ENCODE measurements at regions not wholly inside any gene's neighbourhood (a gene's known extent, or its start where the extent isn't known, plus 50 kb on each side); places are given as distances from the start of the nearest gene placed in this dataset.

GRCh38 chr6:153804755-153805330, 234.2 kb upstream of the OPRM1 start:
- Histone ChIP-seq H3K27ac (ENCODE audit: low read length) (no peak overlapping the region), H3K36me3 (ENCODE audit: control insufficient read depth in 2 of 2, extremely low read depth in 1 of 2, insufficient read depth in 1 of 2, low read length in 1 of 2) (no peaks in the 10 kb centered on the region), H3K4me1 (ENCODE audit: control insufficient read depth in 1 of 2, extremely low read depth in 1 of 2, insufficient read depth in 2 of 2, low read length in 2 of 2) (no peaks in the 10 kb centered on the region), H3K4me3 (ENCODE audit: control insufficient read depth in 1 of 2, extremely low read depth in 1 of 2, low read length in 1 of 2) (no peak overlapping the region), H3K9me3 (no peaks in the 10 kb centered on the region), H3K27me3 (replicated peaks in 1 of 2; ENCODE audit: control insufficient read depth in 2 of 2, extremely low read depth in 1 of 2, insufficient read depth in 2 of 2, low read length in 1 of 2) (no peaks in the 10 kb centered on the region)
- 77% methylated on average over 4 of the region's 5 CpGs for WGBS (ENCODE audit: insufficient coverage)
- ChIA-PET POLR2A (no interaction called here), CTCF (no interaction called here)
- Mint-ChIP-seq H3K36me3 (no peaks in the 10 kb centered on the region), H3K27ac (no peak overlapping the region), H3K4me1 (no peaks in the 10 kb centered on the region), H3K4me3 (no peak overlapping the region), H3K9me3 (no peaks in the 10 kb centered on the region), H3K27me3 (no peaks in the 10 kb centered on the region)
- ATAC-seq (replicated peaks in 1 of 4): no peak
- DNase-seq: no peak

- H3K4me3 Mint-ChIP-seq: no peak overlapping the region
- ChIA-PET POLR2A (no interaction called here), CTCF (no interaction called here)
- H3K4me1 Mint-ChIP-seq: no peaks in the 10 kb centered on the region
- no peak overlapping the region for H3K27ac Mint-ChIP-seq
- H3K4me1 ChIP-seq (ENCODE audit: control insufficient read depth in 1 of 2, extremely low read depth in 1 of 2, insufficient read depth in 2 of 2, low read length in 2 of 2): no peaks in the 10 kb centered on the region
- H3K4me3 ChIP-seq (ENCODE audit: control insufficient read depth in 1 of 2, extremely low read depth in 1 of 2, low read length in 1 of 2): no peak overlapping the region
- no peak overlapping the region for H3K27ac ChIP-seq (ENCODE audit: low read length)
- H3K9me3 ChIP-seq: no peaks in the 10 kb centered on the region
- no peak for ATAC-seq (replicated peaks in 1 of 4)
- peaks cover 0 to under 1% (median 0%) of the 10 kb centered on the region in 3 donors for H3K9me3 Mint-ChIP-seq
- DNase-seq: no peak
- no peaks in the 10 kb centered on the region for H3K36me3 ChIP-seq (ENCODE audit: control insufficient read depth in 2 of 2, extremely low read depth in 1 of 2, insufficient read depth in 1 of 2, low read length in 1 of 2)
- no peaks in the 10 kb centered on the region for H3K27me3 Mint-ChIP-seq
- H3K27me3 ChIP-seq (replicated peaks in 1 of 2; ENCODE audit: control insufficient read depth in 2 of 2, extremely low read depth in 1 of 2, insufficient read depth in 2 of 2, low read length in 1 of 2): no peaks in the 10 kb centered on the region
- no CpG with 5 or more reads among the region's 2 CpGs for WGBS (ENCODE audit: insufficient coverage)
- H3K36me3 Mint-ChIP-seq: no peaks in the 10 kb centered on the region
These were observed 237.1 kb upstream of the OPRM1 start for GRCh38 chr6:153801917-153802316.

- ChIA-PET CTCF (interaction anchor here in 1 of 2 donors (0.7 kb wide), 1 partner anchor 22 kb away, joined by 3 read pairs; no protein-coding TSS in a partner anchor), POLR2A (no interaction called here)
- no peak overlapping the region for H3K4me3 ChIP-seq (ENCODE audit: control insufficient read depth in 1 of 2, extremely low read depth in 1 of 2, low read length in 1 of 2)
- H3K27me3 Mint-ChIP-seq: no peaks in the 10 kb centered on the region
- H3K36me3 Mint-ChIP-seq: no peaks in the 10 kb centered on the region
- WGBS (ENCODE audit: insufficient coverage): no CpG with 5 or more reads among the region's 4 CpGs
- H3K4me1 ChIP-seq (ENCODE audit: control insufficient read depth in 1 of 2, extremely low read depth in 1 of 2, insufficient read depth in 2 of 2, low read length in 2 of 2): no peaks in the 10 kb centered on the region
- H3K4me3 Mint-ChIP-seq: no peak overlapping the region
- no peak overlapping the region for H3K27ac Mint-ChIP-seq
- H3K27ac ChIP-seq (ENCODE audit: low read length): no peak overlapping the region
- H3K9me3 Mint-ChIP-seq: peaks cover 0 to 3% (median 0%) of the 10 kb centered on the region in 3 donors
- DNase-seq (no peak), ATAC-seq (replicated peaks in 1 of 4) (no peak)
- H3K36me3 ChIP-seq (ENCODE audit: control insufficient read depth in 2 of 2, extremely low read depth in 1 of 2, insufficient read depth in 1 of 2, low read length in 1 of 2): no peaks in the 10 kb centered on the region
- no peaks in the 10 kb centered on the region for H3K27me3 ChIP-seq (replicated peaks in 1 of 2; ENCODE audit: control insufficient read depth in 2 of 2, extremely low read depth in 1 of 2, insufficient read depth in 2 of 2, low read length in 1 of 2)
- H3K4me1 Mint-ChIP-seq: no peaks in the 10 kb centered on the region
- H3K9me3 ChIP-seq: no peaks in the 10 kb centered on the region
These were observed 238.4 kb upstream of the OPRM1 start for GRCh38 chr6:153800580-153801188.

- Histone ChIP-seq H3K27me3 (replicated peaks in 1 of 2; ENCODE audit: control insufficient read depth in 2 of 2, extremely low read depth in 1 of 2, insufficient read depth in 2 of 2, low read length in 1 of 2) (no peaks in the 10 kb centered on the region), H3K27ac (ENCODE audit: low read length) (no peak overlapping the region), H3K4me3 (ENCODE audit: control insufficient read depth in 1 of 2, extremely low read depth in 1 of 2, low read length in 1 of 2) (no peak overlapping the region), H3K4me1 (ENCODE audit: control insufficient read depth in 1 of 2, extremely low read depth in 1 of 2, insufficient read depth in 2 of 2, low read length in 2 of 2) (no peaks in the 10 kb centered on the region), H3K36me3 (ENCODE audit: control insufficient read depth in 2 of 2, extremely low read depth in 1 of 2, insufficient read depth in 1 of 2, low read length in 1 of 2) (no peaks in the 10 kb centered on the region), H3K9me3 (no peaks in the 10 kb centered on the region)
- Mint-ChIP-seq H3K27ac (no peak overlapping the region), H3K4me3 (no peak overlapping the region), H3K9me3 (peaks cover 0 to 6% (median 3%) of the 10 kb centered on the region in 3 donors), H3K4me1 (no peaks in the 10 kb centered on the region), H3K36me3 (no peaks in the 10 kb centered on the region), H3K27me3 (no peaks in the 10 kb centered on the region)
- CTCF ChIA-PET: no interaction called here
- POLR2A ChIA-PET: no interaction called here
- DNase-seq (no peak), ATAC-seq (replicated peaks in 1 of 4) (no peak)
- WGBS (ENCODE audit: insufficient coverage): no CpG with 5 or more reads among the region's 1 CpG
These were observed 248.1 kb upstream of the OPRM1 start for GRCh38 chr6:153790876-153791473.

- no peak for ATAC-seq (replicated peaks in 1 of 4)
- Mint-ChIP-seq H3K4me3 (no peak overlapping the region), H3K4me1 (no peaks in the 10 kb centered on the region)
These were observed 249.0 kb upstream of the OPRM1 start for GRCh38 chr6:153790048-153790447.

GRCh38 chr6:153787341-153787606, 251.8 kb upstream of the OPRM1 start:
- DNase-seq (no peak), ATAC-seq (replicated peaks in 1 of 4) (no peak)
- Histone ChIP-seq H3K36me3 (ENCODE audit: control insufficient read depth in 2 of 2, extremely low read depth in 1 of 2, insufficient read depth in 1 of 2, low read length in 1 of 2) (no peaks in the 10 kb centered on the region), H3K27ac (ENCODE audit: low read length) (no peak overlapping the region), H3K4me3 (ENCODE audit: control insufficient read depth in 1 of 2, extremely low read depth in 1 of 2, low read length in 1 of 2) (no peak overlapping the region), H3K27me3 (replicated peaks in 1 of 2; ENCODE audit: control insufficient read depth in 2 of 2, extremely low read depth in 1 of 2, insufficient read depth in 2 of 2, low read length in 1 of 2) (no peaks in the 10 kb centered on the region), H3K9me3 (no peaks in the 10 kb centered on the region), H3K4me1 (ENCODE audit: control insufficient read depth in 1 of 2, extremely low read depth in 1 of 2, insufficient read depth in 2 of 2, low read length in 2 of 2) (no peaks in the 10 kb centered on the region)
- no peaks in the 10 kb centered on the region for H3K27me3 Mint-ChIP-seq
- H3K27ac Mint-ChIP-seq: no peak overlapping the region
- H3K4me1 Mint-ChIP-seq: no peaks in the 10 kb centered on the region
- no CpG with 5 or more reads among the region's 1 CpG for WGBS (ENCODE audit: insufficient coverage)
- H3K36me3 Mint-ChIP-seq: no peaks in the 10 kb centered on the region
- H3K9me3 Mint-ChIP-seq: peaks cover 0 to 16% (median 3%) of the 10 kb centered on the region in 3 donors
- H3K4me3 Mint-ChIP-seq: no peak overlapping the region
- POLR2A ChIA-PET: no interaction called here
- CTCF ChIA-PET: no interaction called here

More at GRCh38 chr6:153790048-153790447, 249.0 kb upstream of the OPRM1 start:
- H3K36me3 Mint-ChIP-seq: no peaks in the 10 kb centered on the region
- 72% methylated on average over 5 of the region's 7 CpGs for WGBS (ENCODE audit: insufficient coverage)
- Histone ChIP-seq H3K9me3 (no peaks in the 10 kb centered on the region), H3K27me3 (replicated peaks in 1 of 2; ENCODE audit: control insufficient read depth in 2 of 2, extremely low read depth in 1 of 2, insufficient read depth in 2 of 2, low read length in 1 of 2) (no peaks in the 10 kb centered on the region), H3K4me3 (ENCODE audit: control insufficient read depth in 1 of 2, extremely low read depth in 1 of 2, low read length in 1 of 2) (no peak overlapping the region), H3K27ac (ENCODE audit: low read length) (no peak overlapping the region), H3K36me3 (ENCODE audit: control insufficient read depth in 2 of 2, extremely low read depth in 1 of 2, insufficient read depth in 1 of 2, low read length in 1 of 2) (no peaks in the 10 kb centered on the region), H3K4me1 (ENCODE audit: control insufficient read depth in 1 of 2, extremely low read depth in 1 of 2, insufficient read depth in 2 of 2, low read length in 2 of 2) (no peaks in the 10 kb centered on the region)
- POLR2A ChIA-PET: no interaction called here
- DNase-seq: no peak
- H3K27me3 Mint-ChIP-seq: no peaks in the 10 kb centered on the region
- CTCF ChIA-PET: no interaction called here
- no peak overlapping the region for H3K27ac Mint-ChIP-seq
- H3K9me3 Mint-ChIP-seq: peaks cover 0 to 12% (median 3%) of the 10 kb centered on the region in 3 donors
